ENCODE measurements at regions not wholly inside any gene's neighbourhood (a gene's known extent, or its start where the extent isn't known, plus 50 kb on each side); places are given as distances from the start of the nearest gene placed in this dataset.

DNA sequence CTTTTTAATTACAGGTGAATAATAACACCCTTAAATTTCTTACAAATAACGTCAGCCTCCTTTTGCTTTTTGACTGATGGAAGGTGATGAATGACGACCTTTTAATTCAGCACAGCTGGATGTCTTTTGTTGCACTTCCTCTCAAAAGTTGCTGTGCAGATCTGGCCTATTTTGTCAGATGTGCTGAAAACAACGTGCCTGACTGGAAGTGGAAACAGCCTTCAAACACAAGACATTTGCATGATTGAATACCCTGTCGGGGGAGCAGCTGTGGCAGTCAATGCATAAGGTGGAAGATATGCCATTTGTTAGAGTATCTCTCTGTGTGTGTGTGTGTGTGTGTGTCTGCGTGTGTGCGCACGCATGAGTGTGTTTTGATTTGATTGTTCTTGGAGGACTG, 579.7 kb downstream of the SPRY1 start:
- Histone ChIP-seq H3K27ac (peak overlapping the region; percentile 25), H3K4me1 (peaks cover 7% of the 10 kb centered on the region), H3K27me3 (ENCODE audit: low read depth) (no peaks in the 10 kb centered on the region), H3K9me3 (peaks cover 7% of the 10 kb centered on the region), H3K4me3 (no peak overlapping the region), H3K36me3 (no peaks in the 10 kb centered on the region)
- peak; percentile 53 to 61 for ATAC-seq
- TF ChIP-seq CTCF (IDR thresholded peaks at IDR 0.05): no peak
- DNase-seq: no peak
- intact Hi-C loops (cut with DNase I): no loop called here

- no peaks in the 10 kb centered on the region for H3K27me3 ChIP-seq (ENCODE audit: low read depth)
- H3K36me3 ChIP-seq: no peaks in the 10 kb centered on the region
- H3K9me3 ChIP-seq: peaks cover 7% of the 10 kb centered on the region
- H3K4me1 ChIP-seq: peaks cover 7% of the 10 kb centered on the region
- H3K4me3 ChIP-seq: no peak overlapping the region
- TF ChIP-seq CTCF (IDR thresholded peaks at IDR 0.05): no peak
- DNase-seq: no peak
- no peak for ATAC-seq
- intact Hi-C loops (cut with DNase I): no loop called here
- H3K27ac ChIP-seq: peak overlapping the region; percentile 16
Measured at GRCh38 chr4:123976819-123977218, 580.2 kb downstream of the SPRY1 start.

DNA sequence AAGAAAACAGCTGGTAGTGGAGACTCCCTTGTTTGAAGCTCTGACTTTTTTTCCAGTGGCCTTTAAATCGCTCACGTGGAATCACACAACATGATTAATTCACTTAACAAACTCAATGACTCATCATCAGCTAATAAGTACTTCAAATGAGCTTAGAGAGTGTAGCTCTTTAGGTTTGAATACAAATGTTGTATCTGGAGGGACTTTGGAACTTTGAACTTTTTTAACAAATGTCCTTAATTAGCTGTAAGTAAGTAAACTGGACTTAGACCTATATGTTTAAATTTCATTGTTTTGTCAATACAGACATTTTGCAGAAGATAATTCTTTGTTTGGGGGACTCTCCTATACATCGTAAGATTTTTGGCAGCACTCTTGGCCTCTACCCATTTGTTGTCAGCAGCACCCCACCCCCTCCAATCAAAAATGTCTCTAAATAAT, 581.1 kb downstream of the SPRY1 start:
- H3K4me3 ChIP-seq: no peak overlapping the region
- intact Hi-C loops (cut with DNase I): no loop called here
- H3K27ac ChIP-seq: no peak overlapping the region

DNA sequence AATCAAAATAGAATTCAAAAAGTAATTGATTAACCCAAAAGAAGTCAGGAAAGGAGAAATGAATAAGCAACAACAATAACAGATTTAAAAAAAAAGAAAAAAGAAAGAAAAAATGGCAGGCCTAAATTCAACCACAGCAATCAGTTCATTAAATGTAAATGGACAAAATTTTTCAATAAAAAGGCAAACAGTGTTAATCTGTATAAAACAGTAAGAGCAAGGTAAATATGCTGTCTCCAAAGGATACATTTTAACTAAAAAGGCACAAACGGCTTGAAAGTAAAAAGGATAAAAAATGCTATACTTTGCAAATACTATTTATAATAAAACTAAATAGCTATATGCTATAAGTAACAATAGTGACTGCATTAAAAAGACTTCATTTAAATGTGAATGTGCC, 582.0 kb downstream of the SPRY1 start:
- ATAC-seq: no peak
- no peak for TF ChIP-seq CTCF (IDR thresholded peaks at IDR 0.05)
- Histone ChIP-seq H3K27ac (no peak overlapping the region), H3K27me3 (ENCODE audit: low read depth) (no peaks in the 10 kb centered on the region), H3K4me3 (no peak overlapping the region), H3K36me3 (no peaks in the 10 kb centered on the region), H3K4me1 (peaks cover 7% of the 10 kb centered on the region), H3K9me3 (peaks cover 10% of the 10 kb centered on the region)
- intact Hi-C loops (cut with DNase I): no loop called here
- DNase-seq: no peak

More for the DNA sequence above, 581.1 kb downstream of the SPRY1 start:
- DNase-seq (no peak), ATAC-seq (no peak)
- no peak for TF ChIP-seq CTCF (IDR thresholded peaks at IDR 0.05)
- Histone ChIP-seq H3K36me3 (no peaks in the 10 kb centered on the region), H3K9me3 (peaks cover 7% of the 10 kb centered on the region), H3K4me1 (peaks cover 7% of the 10 kb centered on the region), H3K27me3 (ENCODE audit: low read depth) (no peaks in the 10 kb centered on the region)

GRCh38 chr4:123980736-123981300, 584.2 kb downstream of the SPRY1 start:
- peaks cover 10% of the 10 kb centered on the region for H3K9me3 ChIP-seq
- no peak overlapping the region for H3K27ac ChIP-seq
- no peaks in the 10 kb centered on the region for H3K36me3 ChIP-seq
- DNase-seq (no peak), ATAC-seq (no peak)
- no peak overlapping the region for H3K4me3 ChIP-seq
- no peak for TF ChIP-seq CTCF (IDR thresholded peaks at IDR 0.05)
- H3K4me1 ChIP-seq: peaks cover 10% of the 10 kb centered on the region
- intact Hi-C loops (cut with DNase I): no loop called here
- no peaks in the 10 kb centered on the region for H3K27me3 ChIP-seq (ENCODE audit: low read depth)

Measured in lower lobe of right lung (tissue), 2 donors.